Inflammatory macrophage (primary cell): ENCODE measurements at regions not wholly inside any gene's neighbourhood (a gene's known extent, or its start where the extent isn't known, plus 50 kb on each side); places are given as distances from the start of the nearest gene placed in this dataset.
"Not testable (repeated sequence)": the region's sequence is repeated elsewhere in the genome, so short reads cannot be mapped to it uniquely, and the experiment has no call there.

Experiments
- DNase-seq, 2 donors: peaks; one replicate each; pipeline ENCODE4 v3.0.0-alpha.2; 2020 to 2022

DNA sequence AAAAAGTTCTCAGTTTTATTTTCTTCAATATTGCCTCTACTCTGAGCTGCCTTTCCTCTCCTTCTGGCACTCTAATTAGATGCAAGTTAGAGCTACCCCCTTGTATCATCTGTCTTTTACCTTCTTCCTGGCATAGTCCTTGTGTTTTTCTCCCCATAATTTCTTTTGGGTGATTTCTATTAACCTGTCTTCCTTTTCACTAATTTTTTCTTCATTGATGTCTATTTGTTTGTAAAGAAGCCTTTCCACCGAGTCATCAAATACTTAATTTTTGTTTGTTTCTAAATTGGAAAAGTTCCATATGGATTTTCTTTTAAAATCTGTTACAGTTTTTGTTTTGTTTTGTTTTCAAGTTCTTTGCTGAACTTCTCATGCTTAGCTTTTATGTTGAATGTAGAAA, 558.1 kb downstream of the TBC1D22A start:
- no peak for DNase-seq

DNA sequence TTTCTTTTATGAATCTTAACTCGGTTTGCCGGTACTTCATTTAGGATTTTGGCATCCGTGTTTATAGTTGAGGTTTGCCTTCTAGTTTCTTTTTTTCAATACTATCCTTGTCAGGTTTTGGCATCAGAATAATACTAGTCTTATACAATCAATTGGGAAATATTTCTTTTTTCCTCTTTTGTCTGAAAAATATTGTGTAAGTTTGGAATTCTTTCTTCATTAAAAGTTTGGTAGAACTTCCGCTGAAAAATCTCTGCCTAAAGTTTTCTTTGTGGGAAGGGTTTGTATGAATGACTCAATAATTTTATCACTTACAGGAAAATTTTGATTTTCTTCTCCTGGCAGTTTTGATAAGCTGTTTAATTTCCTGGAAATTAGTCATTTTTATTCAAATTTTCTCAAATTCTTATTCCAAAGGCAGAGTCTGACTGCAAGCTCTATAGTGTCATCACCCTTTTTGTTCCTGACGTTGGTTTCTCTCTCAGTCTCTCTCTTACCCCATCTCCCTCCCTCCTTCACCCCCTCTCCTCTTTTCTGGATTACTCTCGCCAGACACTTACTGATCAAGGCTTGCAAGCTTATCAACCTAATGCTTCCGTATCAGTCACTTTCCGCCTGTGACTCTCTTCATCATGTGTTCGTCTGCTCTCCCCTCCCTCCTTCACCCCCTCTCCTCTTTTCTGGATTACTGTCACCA, 555.7 kb downstream of the TBC1D22A start:
- no peak for DNase-seq

DNA sequence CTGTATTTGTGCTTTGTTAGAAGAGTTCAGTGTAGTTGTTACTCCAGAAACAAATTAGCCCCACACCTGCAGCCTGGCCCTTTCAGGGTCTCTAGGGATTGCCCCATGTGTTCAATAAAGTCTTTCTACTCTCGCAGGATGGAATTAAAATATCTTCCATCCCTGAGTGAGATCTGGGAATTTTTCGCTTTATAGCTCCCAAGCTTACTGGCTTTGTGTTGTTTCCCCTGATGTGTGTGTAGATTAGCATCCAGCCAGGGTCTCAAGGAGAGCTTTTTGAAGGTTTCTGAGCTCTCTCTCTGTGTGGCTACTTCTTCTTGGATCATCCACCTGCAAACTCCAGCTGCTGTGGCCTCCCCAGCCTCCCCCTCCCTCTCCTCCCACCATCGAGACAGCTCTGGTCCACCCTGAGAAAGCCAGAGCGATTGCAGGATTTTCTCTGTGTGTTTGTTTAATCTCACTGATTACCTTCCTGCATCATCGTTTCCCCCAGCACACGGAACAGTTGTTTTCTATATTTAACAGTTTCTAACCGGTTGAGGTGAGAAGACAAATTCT, 553.5 kb downstream of the TBC1D22A start:
- DNase-seq: no peak

DNA sequence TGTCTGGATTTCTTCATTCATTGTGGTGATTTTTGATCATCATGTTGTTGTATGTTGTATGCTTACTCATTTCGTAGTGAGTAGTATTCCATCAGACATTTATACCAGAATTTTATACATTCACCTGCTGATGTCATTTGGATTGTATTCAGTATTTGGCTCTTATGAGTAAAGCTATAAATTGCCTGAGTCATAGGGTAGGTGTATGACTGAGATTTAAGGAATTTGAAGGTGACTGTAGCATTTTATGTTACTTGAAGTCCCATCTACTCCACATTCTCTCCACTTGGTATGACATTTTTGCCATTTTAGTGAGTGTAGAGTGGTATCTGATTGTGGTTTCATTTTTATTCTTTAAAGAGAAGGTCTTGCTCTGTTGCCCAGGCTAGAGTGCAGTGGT, 548.2 kb downstream of the TBC1D22A start:
- DNase-seq: no peak

DNA sequence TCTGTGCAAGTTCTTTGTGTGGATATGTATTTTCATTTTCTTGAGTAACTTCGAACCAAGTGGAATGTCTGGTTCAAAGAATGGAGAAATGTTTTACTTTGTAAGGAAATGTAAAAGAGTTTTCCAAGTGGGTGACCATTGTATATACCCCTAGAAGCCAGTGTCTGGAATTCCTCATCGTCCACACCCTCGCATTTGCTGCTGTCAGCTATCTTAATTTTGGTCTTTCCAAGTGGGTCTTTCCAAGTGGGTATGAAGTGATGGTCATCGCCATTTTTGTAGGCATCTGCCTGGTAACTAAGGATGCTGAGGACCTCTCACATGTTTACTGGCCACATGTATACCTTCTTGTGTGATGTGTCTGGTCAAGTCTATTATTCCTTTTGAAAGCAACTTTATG, 547.5 kb downstream of the TBC1D22A start:
- no peak for DNase-seq

DNA sequence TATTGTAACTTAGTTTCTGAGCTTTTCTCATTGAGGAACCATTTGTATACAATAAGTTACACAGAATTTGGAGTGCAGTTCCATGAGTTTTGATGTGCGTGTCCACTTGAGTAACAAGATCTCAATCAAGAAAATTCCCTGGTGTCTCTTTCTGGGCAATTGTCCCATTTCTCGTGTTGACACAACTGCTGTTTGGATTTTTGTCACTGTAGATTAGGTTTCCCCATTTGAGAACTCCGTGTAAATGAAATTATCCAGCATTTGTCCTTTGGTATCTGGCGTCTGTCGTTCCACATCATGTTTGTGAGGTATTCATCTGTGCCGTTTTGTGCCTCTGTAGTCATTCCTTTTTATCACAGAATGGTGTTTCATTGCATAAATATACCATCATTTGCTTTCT, 547.0 kb downstream of the TBC1D22A start:
- no peak for DNase-seq

DNA sequence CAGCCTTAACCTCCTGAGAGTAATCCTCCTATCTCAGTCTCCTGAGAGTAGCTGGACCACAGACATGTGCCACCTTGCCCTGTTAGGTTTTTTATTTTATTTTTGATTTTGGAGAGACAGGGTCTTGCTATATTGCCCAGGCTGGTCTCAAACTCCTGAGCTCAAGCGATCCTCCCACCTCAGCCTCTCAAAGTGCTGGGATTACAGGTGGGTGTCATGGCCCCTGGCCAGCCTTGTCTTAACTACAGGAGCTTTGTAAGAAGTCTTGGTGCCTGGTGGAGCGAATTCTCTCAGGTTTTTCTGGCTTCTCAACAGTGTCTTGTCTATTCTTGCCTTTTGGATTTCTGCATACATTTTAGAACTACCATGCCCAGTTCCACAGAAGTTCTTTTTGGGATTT, 546.4 kb downstream of the TBC1D22A start:
- no peak for DNase-seq

DNA sequence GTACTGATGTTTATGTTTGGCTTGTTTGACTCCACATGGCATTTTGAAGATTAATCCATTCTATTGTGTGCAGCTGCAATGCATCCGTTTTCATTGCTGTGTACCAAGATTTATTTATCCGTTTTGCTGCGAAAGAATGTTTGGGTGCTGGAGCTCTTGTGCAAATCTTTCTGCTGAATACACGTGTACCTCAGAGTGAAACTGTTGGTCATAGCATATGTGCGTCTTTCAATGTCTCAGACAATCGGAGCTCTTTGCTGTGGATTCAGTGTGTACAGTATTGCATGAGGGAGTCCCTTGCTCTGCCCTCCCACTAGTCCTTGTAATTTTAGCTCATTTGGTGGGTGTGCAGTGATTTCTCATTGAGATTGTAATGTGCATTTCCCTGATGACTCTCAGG, 545.4 kb downstream of the TBC1D22A start:
- DNase-seq: no peak

DNA sequence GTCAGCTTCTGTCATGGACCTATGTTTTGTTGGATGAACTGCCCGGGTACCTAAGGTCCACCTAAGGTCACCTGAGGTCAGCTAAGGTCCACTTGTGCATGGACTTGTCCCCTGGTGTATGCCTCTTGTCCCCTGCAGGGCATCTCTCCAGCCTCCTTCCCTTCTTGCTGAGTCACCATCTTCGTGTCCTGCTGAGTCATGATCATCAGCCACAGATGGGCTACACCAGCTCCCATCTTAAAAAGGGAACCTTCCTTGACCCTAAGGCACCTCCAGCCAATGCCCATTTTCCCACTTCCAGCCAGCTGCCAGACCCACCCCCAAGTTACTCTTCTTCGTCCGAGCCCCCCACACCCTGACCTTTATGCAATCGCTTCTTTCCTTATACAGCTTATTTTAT, 544.9 kb downstream of the TBC1D22A start:
- DNase-seq: no peak

DNA sequence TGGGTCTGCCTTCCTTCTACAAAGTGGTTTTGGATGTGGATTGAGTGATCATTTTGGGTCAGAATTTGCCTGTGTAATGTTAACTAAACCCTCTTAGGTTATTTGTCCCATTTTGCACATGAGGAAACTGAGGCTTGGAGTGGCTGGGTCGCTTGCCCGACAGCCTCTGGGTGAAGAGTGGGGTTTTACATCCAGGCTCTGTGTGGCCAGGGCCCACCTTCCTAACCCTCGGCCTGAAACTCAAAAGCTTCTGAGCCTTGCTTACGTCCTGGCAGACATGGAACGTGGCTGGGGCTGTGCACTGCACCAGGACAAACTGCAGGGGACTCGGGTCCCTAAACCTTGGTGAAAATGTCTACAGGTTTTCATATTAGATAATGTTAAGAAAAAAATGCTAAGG, 542.4 kb downstream of the TBC1D22A start:
- no peak for DNase-seq

DNA sequence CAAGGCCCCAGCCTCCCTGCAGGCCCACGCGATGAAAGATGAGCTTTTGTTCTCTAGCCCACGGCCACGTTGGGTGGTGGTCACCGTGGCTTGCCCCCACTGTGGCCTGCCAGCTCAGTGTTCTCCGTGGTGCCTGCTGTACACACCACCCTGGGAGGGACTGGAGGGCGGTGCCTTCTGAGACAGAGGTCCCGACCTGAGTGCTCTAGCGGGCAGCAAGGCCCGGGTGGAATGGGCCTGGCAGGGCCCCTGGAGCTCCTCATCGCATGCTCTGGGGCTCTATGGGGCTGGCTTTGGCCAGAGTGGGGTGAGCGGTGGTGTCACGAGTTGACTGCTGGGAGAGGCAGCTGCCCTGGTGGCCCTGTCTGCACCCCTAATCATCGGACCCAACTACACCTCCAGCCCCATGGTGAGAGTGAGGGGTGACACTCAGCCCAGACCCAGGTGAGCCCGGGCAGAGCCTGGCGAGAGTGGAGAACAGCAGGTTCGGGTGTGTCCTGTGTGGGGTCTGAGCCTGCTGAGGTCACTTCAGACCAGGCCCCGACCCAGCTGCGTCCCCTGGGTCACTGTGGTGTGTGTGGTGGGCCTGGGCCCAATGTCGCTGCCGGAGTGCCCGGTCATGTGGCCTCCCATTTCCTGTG, 541.9 kb downstream of the TBC1D22A start:
- DNase-seq: no peak

DNA sequence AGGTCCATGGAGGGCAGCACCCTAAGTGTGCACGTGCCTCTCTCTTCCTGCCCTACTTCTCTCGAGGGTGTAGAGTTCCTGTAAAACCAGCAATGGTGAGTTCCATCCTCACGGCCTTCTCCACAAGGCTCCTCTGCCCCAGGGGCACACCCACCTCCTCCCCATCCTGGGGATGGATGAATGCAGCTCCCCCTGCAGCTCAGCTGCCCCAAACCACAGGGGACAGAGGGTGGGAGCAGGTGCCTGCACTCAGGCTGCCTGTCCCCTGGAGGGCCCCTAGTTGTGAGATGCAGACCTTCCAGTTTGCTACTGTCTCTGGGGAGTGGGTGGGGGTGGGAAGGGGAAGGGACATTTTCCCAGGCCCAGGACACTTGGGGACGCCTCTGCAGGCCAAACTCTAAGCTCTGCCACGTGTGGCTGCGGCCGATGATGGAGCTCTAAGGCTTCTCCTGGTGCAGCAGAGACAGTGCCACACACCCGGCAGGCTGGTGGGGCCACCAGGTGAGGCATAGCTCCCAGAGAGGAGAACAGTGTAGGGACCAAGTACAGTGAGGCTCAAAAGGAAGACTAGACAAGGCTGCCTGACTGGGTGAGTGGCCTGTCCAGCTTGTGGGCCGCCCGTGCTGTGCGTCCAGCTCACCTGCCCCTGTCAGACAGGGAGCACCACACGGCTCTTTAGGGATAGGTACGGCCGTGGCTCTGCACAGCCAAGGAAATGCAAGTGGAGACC, 540.9 kb downstream of the TBC1D22A start:
- no peak for DNase-seq

DNA sequence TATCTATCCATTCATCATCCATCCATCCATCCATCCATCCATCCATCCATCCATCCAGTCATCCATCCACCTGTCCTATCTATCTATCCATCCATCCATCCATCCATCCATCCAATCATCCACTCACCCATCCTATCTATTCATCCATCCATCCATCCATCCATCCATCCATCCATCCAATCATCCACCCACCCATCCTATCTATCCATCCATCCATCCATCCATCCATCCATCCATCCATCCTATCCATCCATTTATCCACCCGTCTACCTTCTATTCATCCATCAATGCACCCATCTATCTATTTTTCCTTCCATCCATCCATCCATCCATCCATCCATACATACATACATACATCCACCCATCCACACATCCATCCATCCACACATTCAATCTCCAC, 540.1 kb downstream of the TBC1D22A start:
- not testable (repeated sequence) for DNase-seq

DNA sequence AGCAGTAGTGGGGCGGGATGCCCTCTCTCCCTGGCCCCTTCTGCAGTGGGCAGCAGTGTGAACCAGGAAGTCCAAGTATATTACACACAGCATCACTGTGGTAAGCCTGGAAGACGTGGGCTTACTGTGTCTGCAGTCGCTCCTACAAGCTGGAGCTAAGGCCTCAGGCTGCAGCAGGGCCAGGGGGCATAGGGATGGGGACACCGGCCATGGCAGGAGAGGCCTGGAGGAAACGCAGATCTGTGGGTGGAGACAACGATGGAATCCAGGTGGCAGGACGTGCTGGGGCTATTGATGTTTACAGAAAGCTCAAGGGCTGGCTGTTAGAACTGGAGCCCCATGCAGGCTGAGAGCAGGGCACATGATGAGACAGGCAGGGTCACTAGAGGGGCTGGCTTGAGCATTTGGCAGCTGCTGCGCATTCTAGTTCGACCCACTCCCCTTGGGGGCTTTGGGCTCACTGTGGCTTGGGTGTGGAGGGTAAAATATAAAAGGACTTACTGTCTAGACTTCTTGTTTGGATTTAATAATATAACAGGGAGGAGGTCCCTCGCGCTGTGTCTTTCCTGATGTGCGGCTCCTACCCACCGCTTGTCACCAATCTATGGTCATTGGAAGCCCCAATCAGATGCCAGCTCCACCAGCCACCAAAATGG, 539.5 kb downstream of the TBC1D22A start:
- no peak for DNase-seq

DNA sequence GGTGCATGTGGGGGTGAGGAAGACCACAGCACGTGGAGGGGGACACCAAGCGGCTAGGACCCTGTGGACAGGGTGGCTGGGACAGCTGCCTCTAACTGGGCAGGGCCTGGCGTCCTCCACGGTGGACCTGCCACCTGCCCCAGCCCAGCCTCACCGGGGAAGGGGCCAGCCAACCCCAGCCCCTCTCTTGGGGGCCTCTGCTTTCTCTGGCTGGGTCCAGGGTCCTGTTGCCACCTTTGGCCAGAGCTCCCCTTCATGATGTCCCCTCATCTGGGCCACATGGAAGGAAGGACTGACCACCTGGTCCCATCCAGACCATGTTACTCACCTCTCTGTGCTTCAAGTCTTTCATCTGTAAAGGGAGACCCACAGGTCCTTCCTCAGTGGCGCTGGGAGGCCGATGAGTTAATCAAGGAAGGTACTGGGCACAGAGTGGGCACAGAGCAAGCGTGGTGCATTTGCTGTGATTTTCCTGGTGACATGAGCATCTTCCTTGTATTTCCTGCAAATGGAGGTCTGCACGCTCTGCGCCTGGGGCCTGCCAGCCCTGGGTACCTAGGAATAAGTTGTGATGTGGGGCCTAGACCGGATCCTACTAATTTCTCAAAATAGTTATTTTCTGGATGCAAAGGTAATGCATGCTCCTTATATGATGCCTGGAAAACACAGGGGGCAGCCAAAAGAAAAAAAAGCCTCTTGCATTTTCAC, 538.4 kb downstream of the TBC1D22A start:
- no peak for DNase-seq

DNA sequence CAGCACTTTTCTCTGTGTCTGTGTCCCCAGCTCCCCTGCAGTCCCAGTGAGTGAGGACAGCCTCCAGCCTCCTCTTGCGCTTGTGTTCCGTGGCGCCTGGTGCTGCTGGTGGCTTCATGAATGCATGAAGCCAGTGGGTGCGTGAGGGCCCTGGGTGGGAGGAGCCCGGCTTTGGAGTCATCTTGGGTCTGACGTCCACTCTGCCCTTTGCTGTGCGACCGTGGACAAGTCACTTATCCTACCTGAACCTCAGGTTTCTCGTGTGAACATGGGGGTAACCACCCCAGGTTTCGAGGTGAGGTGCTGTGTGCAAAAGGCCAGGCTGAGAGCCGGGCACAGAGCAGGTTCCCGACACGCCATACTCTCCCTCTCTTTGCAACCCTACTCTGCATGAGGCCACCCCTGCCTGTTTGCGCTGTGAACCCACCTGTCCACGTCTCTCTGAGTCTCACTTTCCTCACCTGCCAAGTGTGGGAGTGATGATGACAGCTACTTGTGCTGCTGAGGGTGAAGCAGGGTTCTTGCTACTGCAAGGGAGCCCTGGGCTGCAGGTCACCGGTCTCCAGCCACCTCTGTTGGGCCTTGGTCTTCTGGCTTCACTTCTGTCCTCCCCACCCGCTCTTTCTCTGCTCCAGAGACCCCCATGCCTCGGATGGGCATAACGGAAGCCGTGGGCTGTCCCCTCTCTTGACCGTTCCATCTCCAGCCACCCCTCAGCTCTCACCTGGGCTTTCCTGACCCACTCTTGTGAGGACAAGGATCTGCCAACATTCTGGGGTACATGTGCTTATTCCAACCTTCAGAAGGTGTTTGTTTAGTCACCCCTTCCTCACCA, 537.6 kb downstream of the TBC1D22A start:
- DNase-seq: no peak

DNA sequence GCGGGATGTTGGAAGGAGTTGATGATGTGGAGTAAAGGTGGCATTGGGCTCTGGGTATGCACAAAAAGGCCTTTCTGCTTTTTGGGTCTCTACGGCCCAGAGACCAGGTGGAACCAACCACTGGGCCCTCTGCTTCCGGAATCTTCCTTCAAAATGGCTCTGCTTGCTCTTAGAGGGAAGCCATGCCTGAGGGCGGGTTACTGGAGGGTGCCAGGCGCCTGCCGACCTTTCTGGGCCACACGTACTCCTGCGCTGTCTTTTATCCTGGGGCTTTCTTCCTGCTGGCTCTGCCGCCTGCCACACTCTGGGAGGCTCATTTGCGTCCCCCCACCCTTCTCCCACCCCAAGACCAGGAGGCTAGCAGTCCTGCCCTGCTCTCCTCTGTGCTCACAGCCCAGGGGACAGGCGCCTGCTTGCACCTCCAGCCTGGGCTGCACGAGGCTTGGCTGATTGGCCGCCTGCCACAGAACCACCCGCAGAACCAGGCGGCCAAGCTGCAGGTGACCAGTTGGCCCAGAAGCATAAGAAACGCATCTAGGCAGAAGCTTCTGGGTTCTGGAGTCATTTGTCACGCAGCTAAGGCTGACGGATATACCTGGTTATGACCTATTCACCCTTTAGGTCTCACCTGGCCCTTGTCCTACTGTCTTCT, 536.9 kb downstream of the TBC1D22A start:
- no peak for DNase-seq

DNA sequence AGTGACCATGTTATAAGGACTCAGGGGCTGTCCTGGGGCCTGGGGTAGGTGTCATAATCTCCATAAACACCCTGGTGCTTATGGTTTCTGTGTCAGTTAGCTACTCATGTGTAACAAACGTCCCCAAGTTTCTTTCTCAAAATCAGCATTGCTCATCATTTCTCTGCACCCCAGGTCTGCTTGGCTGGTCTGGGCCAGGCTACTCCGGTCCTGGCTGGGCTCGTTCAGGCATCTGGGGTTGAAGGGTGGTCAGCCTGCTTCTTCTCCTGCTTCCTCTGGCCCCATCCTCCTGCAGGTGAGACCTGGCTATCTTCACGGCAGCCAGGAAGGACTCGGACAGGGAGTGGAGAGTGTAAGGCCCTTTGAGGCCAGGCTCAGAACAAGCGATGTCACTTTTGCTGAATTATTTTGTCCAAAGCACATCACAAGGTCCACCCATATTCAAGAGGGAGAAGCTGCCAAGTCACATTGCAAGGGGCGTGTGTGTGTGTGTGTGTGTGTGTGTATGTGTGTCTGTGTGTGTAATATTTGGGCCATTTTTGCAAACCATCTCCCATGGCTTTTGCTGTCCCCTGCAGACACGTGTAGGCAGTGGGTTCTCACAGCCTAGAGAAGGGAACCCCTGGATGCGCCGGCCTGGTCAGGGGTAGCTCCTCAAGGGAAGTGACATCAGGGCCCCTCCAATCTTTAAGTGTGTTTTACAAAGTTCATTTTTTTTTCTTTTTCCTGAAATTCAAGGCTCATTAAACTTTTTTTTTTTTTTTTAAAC, 535.8 kb downstream of the TBC1D22A start:
- no peak for DNase-seq

DNA sequence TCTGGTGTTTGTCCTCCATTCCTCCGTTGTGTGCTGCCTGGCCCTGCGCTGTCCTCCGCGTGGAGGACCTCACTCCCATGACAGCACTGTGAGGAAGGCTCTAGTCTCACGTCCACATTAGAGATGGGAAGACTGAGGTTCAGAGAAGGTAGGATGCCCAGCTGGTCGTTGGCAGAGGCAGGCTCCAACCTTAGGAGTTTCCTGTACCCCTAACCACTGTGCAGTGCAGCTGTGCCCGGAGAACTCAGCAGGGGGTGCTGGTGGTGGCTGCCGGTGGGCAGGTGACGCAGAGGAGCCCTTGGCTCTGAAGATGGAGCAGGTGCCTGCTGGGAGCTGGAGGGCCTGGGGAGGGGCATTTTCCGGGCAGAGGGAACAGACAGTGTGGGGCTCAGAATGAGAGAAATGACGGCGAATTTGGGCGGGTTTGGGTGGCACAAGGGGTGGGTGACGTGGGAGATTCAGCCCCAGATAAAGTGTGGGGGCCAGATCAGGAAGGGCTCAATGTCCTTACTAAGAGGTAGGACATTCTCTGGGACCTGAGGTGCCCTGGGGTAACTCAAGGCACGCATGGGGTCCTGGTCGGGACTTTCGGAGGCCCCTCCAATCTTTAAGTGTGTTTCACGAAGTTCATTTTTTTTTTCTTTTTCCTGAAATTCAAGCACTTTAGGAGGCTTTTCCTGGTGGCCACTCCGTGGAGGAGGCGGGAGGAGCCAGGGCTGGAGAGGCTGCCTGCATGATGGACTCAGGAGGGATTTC, 535.0 kb downstream of the TBC1D22A start:
- no peak for DNase-seq
